OCI-LY3 (cell line): ENCODE measurements at regions not wholly inside any gene's neighbourhood (a gene's known extent, or its start where the extent isn't known, plus 50 kb on each side); places are given as distances from the start of the nearest gene placed in this dataset.

ENCODE experiments used
- CTCF ChIP-seq: fragments of 200-600, 300-600 bp; sonication (generic); IDR thresholded peaks from 2 replicates; pipeline ENCODE4 v1.5.1; 2014; ENCODE audit warnings: antibody characterized with exemption, low read length, low read depth
- EZH2phosphoT487 ChIP-seq: fragments of 200-600 bp; shearing (Covaris generic); IDR thresholded peaks from 2 replicates; pipeline ENCODE4 v1.6.1; 2018; ENCODE audit warnings: antibody characterized with exemption, mixed run types, low read depth

GRCh38 chr2:136572335-136572734 is 193.0 kb upstream of the THSD7B start:
- TF ChIP-seq CTCF (no peak), EZH2phosphoT487 (no peak)
